Activated naive CD4-positive, alpha-beta T cell (primary cell): ENCODE measurements at regions not wholly inside any gene's neighbourhood (a gene's known extent, or its start where the extent isn't known, plus 50 kb on each side); places are given as distances from the start of the nearest gene placed in this dataset.
"Not testable (repeated sequence)": the region's sequence is repeated elsewhere in the genome, so short reads cannot be mapped to it uniquely, and the experiment has no call there.

Experiments used
- DNase-seq, 4 experiments: peaks; one replicate each; lab custom pipeline; 2025; lab: John Stamatoyannopoulos, UW

GRCh38 chr2:61675204-61675603 is 137.0 kb upstream of the XPO1 start:
- DNase-seq, result no peak

- DNase-seq, result no peak
Measured at GRCh38 chr2:61671561-61672315, 133.6 kb upstream of the XPO1 start.

GRCh38 chr2:61670591-61671501 is 132.7 kb upstream of the XPO1 start:
- no peak for DNase-seq

GRCh38 chr2:61664190-61664589 is 126.0 kb upstream of the XPO1 start:
- DNase-seq, result no peak

GRCh38 chr2:61662990-61663389 is 124.8 kb upstream of the XPO1 start:
- no peak for DNase-seq

- DNase-seq, result no peak
Measured at GRCh38 chr2:61660511-61661388, 122.6 kb upstream of the XPO1 start.

- no peak for DNase-seq
Measured at GRCh38 chr2:61658841-61659780, 121.0 kb upstream of the XPO1 start.

GRCh38 chr2:61649946-61650345 is 111.8 kb upstream of the XPO1 start:
- not testable (repeated sequence) for DNase-seq

GRCh38 chr2:61649021-61649420 is 110.9 kb upstream of the XPO1 start:
- no peak for DNase-seq

- no peak for DNase-seq
Measured at GRCh38 chr2:61647044-61647443, 108.9 kb upstream of the XPO1 start.

GRCh38 chr2:61645911-61646310 is 107.8 kb upstream of the XPO1 start:
- DNase-seq, result no peak

- DNase-seq, result not testable (repeated sequence)
Measured at GRCh38 chr2:61643153-61643552, 105.0 kb upstream of the XPO1 start.

- DNase-seq, result no peak
Measured at GRCh38 chr2:61640406-61640805, 102.2 kb upstream of the XPO1 start.

GRCh38 chr2:61639721-61640120 is 101.6 kb upstream of the XPO1 start:
- no peak for DNase-seq

GRCh38 chr2:61636686-61637085 is 98.5 kb upstream of the XPO1 start:
- no peak for DNase-seq

- DNase-seq, result no peak
Measured at GRCh38 chr2:61634512-61634911, 96.4 kb upstream of the XPO1 start.

- DNase-seq, result no peak
Measured at GRCh38 chr2:61633250-61633649, 95.1 kb upstream of the XPO1 start.

GRCh38 chr2:61632276-61633169 is 94.4 kb upstream of the XPO1 start:
- no peak for DNase-seq

GRCh38 chr2:61631321-61631720 is 93.2 kb upstream of the XPO1 start:
- DNase-seq, result no peak

GRCh38 chr2:61626827-61627226 is 88.7 kb upstream of the XPO1 start:
- DNase-seq, result no peak
